Smooth muscle cell (in vitro differentiated cells): ENCODE measurements at regions not wholly inside any gene's neighbourhood (a gene's known extent, or its start where the extent isn't known, plus 50 kb on each side); places are given as distances from the start of the nearest gene placed in this dataset.

Experiments
- DNase-seq: peaks from one replicate; lab custom pipeline; 2025; ENCODE audit not compliant: unreplicated experiment; lab: John Stamatoyannopoulos, UW
- H2AFZ ChIP-seq: fragments of 200-600 bp; sonication (generic); 2 replicates; pipeline ENCODE4 v1.6.0; 2016; ENCODE audit warnings: antibody characterized with exemption, low read depth, mild to moderate bottlenecking
- H3F3A ChIP-seq: fragments of 200-600 bp; sonication (generic); 2 replicates; pipeline ENCODE4 v1.6.0; 2017; ENCODE audit warnings: antibody characterized with exemption, low read depth
- H3K27ac ChIP-seq: fragments of 200-600 bp; sonication (generic); 2 replicates; pipeline ENCODE4 v1.5.1; 2016; ENCODE audit warnings: low read depth, mild to moderate bottlenecking
- H3K27me3 ChIP-seq: fragments of 200-600 bp; sonication (generic); 2 replicates; pipeline ENCODE4 v1.6.1; 2016; ENCODE audit warnings: low read depth, mild to moderate bottlenecking
- H3K36me3 ChIP-seq: fragments of 200-600 bp; sonication (generic); 2 replicates; pipeline ENCODE4 v1.5.1; 2016; ENCODE audit warnings: low read depth
- H3K4me1 ChIP-seq: fragments of 200-600 bp; sonication (generic); 2 replicates; pipeline ENCODE4 v1.5.1; 2016; ENCODE audit warnings: low read depth
- H3K4me2 ChIP-seq: fragments of 200-600 bp; sonication (generic); 2 replicates; pipeline ENCODE4 v1.6.0; 2016; ENCODE audit warnings: mild to moderate bottlenecking
- H3K4me3 ChIP-seq: fragments of 200-600 bp; sonication (generic); 2 replicates; pipeline ENCODE4 v1.5.1; 2016; ENCODE audit warnings: mild to moderate bottlenecking
- H3K79me2 ChIP-seq: fragments of 200-600 bp; sonication (generic); 2 replicates; pipeline ENCODE4 v1.6.0; 2016; ENCODE audit warnings: low read depth, mild to moderate bottlenecking
- H3K9ac ChIP-seq: fragments of 200-600 bp; sonication (generic); 2 replicates; pipeline ENCODE4 v1.6.0; 2016; ENCODE audit warnings: low read depth
- H3K9me3 ChIP-seq: fragments of 200-600 bp; sonication (generic); replicated peaks from 2 replicates; pipeline ENCODE4 v1.5.1; 2016; ENCODE audit warnings: low read depth
- H4K20me1 ChIP-seq: fragments of 200-600 bp; sonication (generic); 2 replicates; pipeline ENCODE4 v1.6.0; 2016; ENCODE audit warnings: low read depth
- CTCF ChIP-seq: fragments of 200-600 bp; sonication (generic); IDR thresholded peaks from 2 replicates; pipeline ENCODE4 v1.5.1; 2017; ENCODE audit warnings: borderline replicate concordance, mild to moderate bottlenecking, antibody characterized with exemption; ENCODE audit not compliant: insufficient read depth, poor library complexity, severe bottlenecking
- WGBS: methylation state at CpG from one replicate; pipeline ENCODE4 v1.1.7; 2016; ENCODE audit warnings: low lambda C conversion rate; 5-methylcytosine and 5-hydroxymethylcytosine counted together

- no peak for DNase-seq
- no peak overlapping the region for H3K4me2 ChIP-seq
Observed at GRCh38 chr17:72199256-72199655, 78.4 kb downstream of the SOX9 start.

GRCh38 chr17:72204742-72205141, 83.9 kb downstream of the SOX9 start:
- Histone ChIP-seq H3K9me3 (no peaks in the 10 kb centered on the region), H3F3A (no peaks in the 10 kb centered on the region), H3K4me3 (no peak overlapping the region), H3K27ac (no peak overlapping the region), H3K27me3 (no peaks in the 10 kb centered on the region), H3K9ac (no peak overlapping the region), H3K79me2 (no peaks in the 10 kb centered on the region), H3K36me3 (no peaks in the 10 kb centered on the region), H3K4me1 (peaks cover 15% of the 10 kb centered on the region), H4K20me1 (no peaks in the 10 kb centered on the region), H3K4me2 (no peak overlapping the region), H2AFZ (no peak overlapping the region)
- no peak for DNase-seq
- TF ChIP-seq CTCF = no peak
- WGBS = 49% methylated on average over 10 of the region's 10 CpGs

More at GRCh38 chr17:72199256-72199655, 78.4 kb downstream of the SOX9 start:
- Histone ChIP-seq H3K36me3 (no peaks in the 10 kb centered on the region), H3K9ac (no peak overlapping the region), H3K27ac (no peak overlapping the region), H3K4me1 (no peaks in the 10 kb centered on the region), H3K9me3 (no peaks in the 10 kb centered on the region), H3K27me3 (no peaks in the 10 kb centered on the region), H3K4me3 (no peak overlapping the region), H4K20me1 (no peaks in the 10 kb centered on the region), H2AFZ (no peak overlapping the region), H3F3A (no peaks in the 10 kb centered on the region), H3K79me2 (no peaks in the 10 kb centered on the region)
- TF ChIP-seq CTCF = no peak

DNA sequence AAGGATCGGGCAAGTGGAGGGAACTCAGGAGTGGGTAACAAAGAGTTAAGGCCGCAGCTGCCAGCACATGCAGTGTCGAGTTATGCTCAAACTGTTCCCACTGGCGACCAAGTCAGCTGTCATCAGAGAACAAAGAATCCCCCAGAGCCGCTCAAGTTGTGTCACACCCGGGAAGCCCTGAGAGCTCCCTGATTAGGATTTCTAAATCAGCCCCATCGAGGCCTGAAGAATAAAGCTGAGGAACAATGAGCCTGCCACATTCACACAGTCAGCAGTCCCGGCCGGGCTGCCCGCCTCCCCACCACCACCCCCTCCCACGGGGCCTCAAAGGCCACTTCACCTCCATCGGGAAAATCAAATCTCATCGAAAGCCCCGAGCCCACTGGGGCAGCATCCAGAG, 84.5 kb downstream of the SOX9 start:
- no peak for TF ChIP-seq CTCF
- Histone ChIP-seq H2AFZ (no peak overlapping the region), H3K9ac (no peak overlapping the region), H4K20me1 (no peaks in the 10 kb centered on the region), H3K4me2 (no peak overlapping the region), H3K4me1 (peaks cover 15% of the 10 kb centered on the region), H3K36me3 (no peaks in the 10 kb centered on the region), H3K27ac (no peak overlapping the region), H3K79me2 (no peaks in the 10 kb centered on the region), H3F3A (no peaks in the 10 kb centered on the region), H3K27me3 (no peaks in the 10 kb centered on the region), H3K9me3 (no peaks in the 10 kb centered on the region), H3K4me3 (no peak overlapping the region)
- DNase-seq = no peak
- WGBS = 41% methylated on average over 14 of the region's 14 CpGs

DNA sequence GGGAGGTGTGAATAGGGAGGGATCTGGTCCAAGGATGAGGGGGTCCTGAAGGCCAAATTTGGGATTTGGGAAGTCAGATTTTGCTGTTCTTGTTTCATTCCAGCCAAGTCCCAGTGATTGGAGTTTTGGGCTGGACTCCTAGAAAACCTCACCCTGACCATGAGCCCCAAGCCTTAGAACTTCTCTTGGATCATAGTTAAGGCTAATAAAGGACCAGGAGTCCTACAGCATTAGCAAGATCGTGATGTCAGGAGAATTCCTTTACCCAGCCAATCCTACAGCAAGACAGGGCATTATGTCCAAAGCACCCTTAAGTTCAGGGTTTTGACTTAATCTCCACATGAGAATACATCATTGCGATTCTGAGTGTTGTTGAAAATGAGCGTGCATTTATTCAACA, 85.0 kb downstream of the SOX9 start:
- Histone ChIP-seq H3K4me3 (no peak overlapping the region), H3K4me2 (no peak overlapping the region), H3K27ac (no peak overlapping the region), H2AFZ (no peak overlapping the region), H3K9ac (no peak overlapping the region), H3K27me3 (no peaks in the 10 kb centered on the region), H3K79me2 (no peaks in the 10 kb centered on the region), H3K4me1 (peaks cover 15% of the 10 kb centered on the region), H3K36me3 (no peaks in the 10 kb centered on the region), H4K20me1 (no peaks in the 10 kb centered on the region), H3F3A (no peaks in the 10 kb centered on the region), H3K9me3 (no peaks in the 10 kb centered on the region)
- WGBS = 73% methylated on average over 3 of the region's 3 CpGs
- no peak for TF ChIP-seq CTCF
- no peak for DNase-seq
